ENCODE measurements at regions not wholly inside any gene's neighbourhood (a gene's known extent, or its start where the extent isn't known, plus 50 kb on each side); places are given as distances from the start of the nearest gene placed in this dataset.

GRCh38 chr1:58033311-58033710 is 513.2 kb downstream of the OMA1 start:
- Histone ChIP-seq H3K36me3 (no peaks in the 10 kb centered on the region), H3K4me1 (peaks cover 18% of the 10 kb centered on the region), H2AFZ (replicated peaks) (no peak overlapping the region), H3K79me2 (ENCODE audit: low read depth) (no peaks in the 10 kb centered on the region), H3K4me2 (no peak overlapping the region), H3K27ac (no peak overlapping the region), H3K9me3 (ENCODE audit: low read depth) (no peaks in the 10 kb centered on the region), H4K20me1 (ENCODE audit: low read depth) (no peaks in the 10 kb centered on the region), H3K9ac (no peak overlapping the region), H3K4me3 (no peak overlapping the region), H3K27me3 (no peaks in the 10 kb centered on the region), H3F3A (ENCODE audit: low read depth) (peaks cover 3% of the 10 kb centered on the region)
- H3K36me3 Mint-ChIP-seq = no peaks in the 10 kb centered on the region
- H3K9me3 Mint-ChIP-seq = no peaks in the 10 kb centered on the region
- TF ChIP-seq EZH2 (IDR thresholded peaks at IDR 0.05) = no peak
- TF ChIP-seq, protein P1, sequence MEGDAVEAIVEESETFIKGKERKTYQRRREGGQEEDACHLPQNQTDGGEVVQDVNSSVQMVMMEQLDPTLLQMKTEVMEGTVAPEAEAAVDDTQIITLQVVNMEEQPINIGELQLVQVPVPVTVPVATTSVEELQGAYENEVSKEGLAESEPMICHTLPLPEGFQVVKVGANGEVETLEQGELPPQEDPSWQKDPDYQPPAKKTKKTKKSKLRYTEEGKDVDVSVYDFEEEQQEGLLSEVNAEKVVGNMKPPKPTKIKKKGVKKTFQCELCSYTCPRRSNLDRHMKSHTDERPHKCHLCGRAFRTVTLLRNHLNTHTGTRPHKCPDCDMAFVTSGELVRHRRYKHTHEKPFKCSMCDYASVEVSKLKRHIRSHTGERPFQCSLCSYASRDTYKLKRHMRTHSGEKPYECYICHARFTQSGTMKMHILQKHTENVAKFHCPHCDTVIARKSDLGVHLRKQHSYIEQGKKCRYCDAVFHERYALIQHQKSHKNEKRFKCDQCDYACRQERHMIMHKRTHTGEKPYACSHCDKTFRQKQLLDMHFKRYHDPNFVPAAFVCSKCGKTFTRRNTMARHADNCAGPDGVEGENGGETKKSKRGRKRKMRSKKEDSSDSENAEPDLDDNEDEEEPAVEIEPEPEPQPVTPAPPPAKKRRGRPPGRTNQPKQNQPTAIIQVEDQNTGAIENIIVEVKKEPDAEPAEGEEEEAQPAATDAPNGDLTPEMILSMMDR (IDR thresholded peaks at IDR 0.05) = no peak
- TF ChIP-seq EZH2phosphoT487 (IDR thresholded peaks at IDR 0.05) = no peak
- no peak for DNase-seq (ENCODE audit: low spot score)
- H3K4me1 Mint-ChIP-seq = peaks cover 25% of the 10 kb centered on the region
- H3K4me3 Mint-ChIP-seq = no peak overlapping the region
- no peak overlapping the region for H3K27ac Mint-ChIP-seq
- H3K27me3 Mint-ChIP-seq (ENCODE audit: insufficient read depth, low read depth) = no peaks in the 10 kb centered on the region

- Histone ChIP-seq H3F3A (ENCODE audit: low read depth) (peaks cover 3% of the 10 kb centered on the region), H3K27me3 (no peaks in the 10 kb centered on the region), H3K36me3 (no peaks in the 10 kb centered on the region), H3K79me2 (ENCODE audit: low read depth) (no peaks in the 10 kb centered on the region), H3K27ac (no peak overlapping the region), H3K4me2 (no peak overlapping the region), H3K4me1 (peaks cover 18% of the 10 kb centered on the region), H2AFZ (replicated peaks) (no peak overlapping the region), H3K9me3 (ENCODE audit: low read depth) (no peaks in the 10 kb centered on the region), H4K20me1 (ENCODE audit: low read depth) (no peaks in the 10 kb centered on the region), H3K9ac (no peak overlapping the region), H3K4me3 (no peak overlapping the region)
- no peak for DNase-seq (ENCODE audit: low spot score)
- Mint-ChIP-seq H3K9me3 (no peaks in the 10 kb centered on the region), H3K4me3 (no peak overlapping the region), H3K27me3 (ENCODE audit: insufficient read depth, low read depth) (no peaks in the 10 kb centered on the region), H3K4me1 (peaks cover 25% of the 10 kb centered on the region), H3K27ac (no peak overlapping the region), H3K36me3 (no peaks in the 10 kb centered on the region)
- TF ChIP-seq, protein P1 (IDR thresholded peaks at IDR 0.05) = no peak
- TF ChIP-seq EZH2phosphoT487 (IDR thresholded peaks at IDR 0.05) (no peak), EZH2 (IDR thresholded peaks at IDR 0.05) (no peak)
These were observed 513.9 kb downstream of the OMA1 start for GRCh38 chr1:58032611-58033073.

DNA sequence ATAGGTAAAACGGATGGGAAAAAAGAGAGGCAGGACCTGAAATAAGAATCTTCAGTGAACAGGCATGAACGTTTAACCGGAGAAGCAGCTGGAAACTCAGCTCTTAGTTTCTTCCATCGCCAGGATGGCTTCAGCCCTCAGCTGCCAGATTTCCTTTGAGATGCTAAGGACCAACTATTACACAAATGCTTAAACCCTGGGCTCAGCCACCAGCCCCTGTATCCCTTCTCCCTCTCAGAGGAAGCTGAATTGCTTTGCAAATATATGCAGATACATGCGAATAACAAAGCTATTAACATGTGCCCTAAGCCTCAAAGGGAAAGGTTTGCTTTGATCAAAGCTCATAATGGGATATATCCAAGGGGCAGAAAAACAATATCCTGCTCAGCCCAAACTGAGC is 515.1 kb downstream of the OMA1 start:
- no peak for TF ChIP-seq EZH2phosphoT487 (IDR thresholded peaks at IDR 0.05)
- no peak for TF ChIP-seq EZH2 (IDR thresholded peaks at IDR 0.05)
- TF ChIP-seq, protein P1 (IDR thresholded peaks at IDR 0.05) = no peak
- Histone ChIP-seq H4K20me1 (ENCODE audit: low read depth) (no peaks in the 10 kb centered on the region), H3K27ac (no peak overlapping the region), H2AFZ (replicated peaks) (no peak overlapping the region), H3K9ac (no peak overlapping the region), H3K79me2 (ENCODE audit: low read depth) (no peaks in the 10 kb centered on the region), H3K4me2 (peak overlapping the region; percentile 0), H3K36me3 (no peaks in the 10 kb centered on the region), H3F3A (ENCODE audit: low read depth) (peaks cover 3% of the 10 kb centered on the region), H3K27me3 (no peaks in the 10 kb centered on the region), H3K4me1 (peaks cover 18% of the 10 kb centered on the region), H3K4me3 (no peak overlapping the region), H3K9me3 (ENCODE audit: low read depth) (no peaks in the 10 kb centered on the region)
- H3K27me3 Mint-ChIP-seq (ENCODE audit: insufficient read depth, low read depth) = no peaks in the 10 kb centered on the region
- H3K36me3 Mint-ChIP-seq = no peaks in the 10 kb centered on the region
- H3K9me3 Mint-ChIP-seq = no peaks in the 10 kb centered on the region
- no peak overlapping the region for H3K4me3 Mint-ChIP-seq
- H3K27ac Mint-ChIP-seq = no peak overlapping the region
- peaks cover 25% of the 10 kb centered on the region for H3K4me1 Mint-ChIP-seq
- DNase-seq (ENCODE audit: low spot score) = no peak

All from neural progenitor cell (in vitro differentiated cells).